AG20443 (cell line): ENCODE measurements at regions not wholly inside any gene's neighbourhood (a gene's known extent, or its start where the extent isn't known, plus 50 kb on each side); places are given as distances from the start of the nearest gene placed in this dataset.

Experiments
- DNase-seq: peaks from one replicate; pipeline ENCODE4 v3.0.0; 2012; ENCODE audit warnings: low spot score, mixed read lengths

DNA sequence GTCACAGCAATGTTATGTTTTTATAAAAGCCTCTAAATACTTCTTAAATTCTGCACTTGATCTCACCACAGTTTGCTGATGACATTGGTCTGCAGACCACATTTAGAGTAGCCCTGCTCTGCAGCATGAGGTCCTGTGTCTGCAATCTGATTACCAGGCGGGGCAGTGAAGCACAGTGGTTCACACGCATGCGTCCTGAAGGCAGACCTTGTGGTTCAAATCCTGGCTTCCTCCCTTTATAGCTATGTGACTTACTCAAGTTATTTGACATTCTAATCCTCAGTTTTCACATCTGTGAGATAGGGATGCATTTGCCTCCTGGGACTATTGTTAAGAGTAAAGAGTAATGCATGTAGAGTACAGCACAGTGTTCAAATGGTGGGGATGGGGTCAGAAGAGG is 50.3 kb downstream of the BMAL2 start:
- no peak for DNase-seq

GRCh38 chr12:27383429-27384260 is 51.0 kb downstream of the BMAL2 start:
- peak; percentile 90 for DNase-seq

DNA sequence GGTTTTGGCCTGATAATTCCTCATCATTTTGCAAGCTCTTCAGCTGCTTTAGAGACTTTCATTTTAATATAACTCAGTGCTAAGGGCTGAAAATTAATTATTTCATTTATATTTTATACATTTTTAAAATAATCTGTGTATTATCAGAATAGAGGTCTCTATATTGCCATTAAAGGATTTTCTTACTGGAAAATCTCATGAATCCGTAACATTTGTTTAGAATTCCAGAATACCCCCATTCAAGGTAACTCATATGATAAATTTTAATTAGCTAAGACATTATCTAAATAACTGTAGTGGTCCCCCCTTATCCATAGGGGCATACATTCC is 51.6 kb downstream of the BMAL2 start:
- no peak for DNase-seq

DNA sequence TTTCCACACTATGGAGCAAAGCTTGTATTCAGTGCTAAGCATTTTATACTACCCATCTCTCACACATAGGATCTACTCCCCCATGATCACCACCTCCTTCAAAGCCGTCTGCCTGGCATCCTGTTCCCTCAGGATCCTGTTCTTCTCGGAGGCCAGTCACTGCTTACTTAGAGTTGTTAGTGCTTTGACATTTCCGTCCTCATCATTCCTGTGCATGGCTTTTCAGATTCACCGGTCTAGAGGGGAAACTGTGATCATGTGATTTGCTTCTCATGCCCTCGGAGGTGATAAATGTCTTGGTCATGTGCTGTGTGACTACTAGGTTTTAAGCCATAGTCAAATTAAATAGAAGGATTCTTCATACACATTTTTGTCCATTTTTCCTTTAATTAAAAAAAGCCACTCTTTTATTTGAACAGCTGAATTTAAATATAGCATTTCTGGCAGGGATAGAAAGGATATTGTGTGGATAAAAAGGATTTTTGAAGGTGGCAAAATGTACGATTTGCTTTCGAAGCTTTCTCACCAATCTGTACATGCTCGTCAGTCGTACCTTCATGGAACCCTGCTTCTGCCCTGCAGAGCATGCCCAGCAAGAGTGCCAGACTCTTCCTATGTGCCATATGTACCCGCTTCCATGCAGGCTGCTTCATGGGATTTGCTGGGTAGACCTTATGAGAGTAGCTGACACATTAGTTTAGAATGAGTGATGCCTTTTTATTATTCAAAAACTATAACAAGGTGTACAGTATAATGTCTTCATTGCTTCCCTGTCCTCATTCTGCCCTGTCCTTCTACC is 53.3 kb downstream of the BMAL2 start:
- DNase-seq: no peak

DNA sequence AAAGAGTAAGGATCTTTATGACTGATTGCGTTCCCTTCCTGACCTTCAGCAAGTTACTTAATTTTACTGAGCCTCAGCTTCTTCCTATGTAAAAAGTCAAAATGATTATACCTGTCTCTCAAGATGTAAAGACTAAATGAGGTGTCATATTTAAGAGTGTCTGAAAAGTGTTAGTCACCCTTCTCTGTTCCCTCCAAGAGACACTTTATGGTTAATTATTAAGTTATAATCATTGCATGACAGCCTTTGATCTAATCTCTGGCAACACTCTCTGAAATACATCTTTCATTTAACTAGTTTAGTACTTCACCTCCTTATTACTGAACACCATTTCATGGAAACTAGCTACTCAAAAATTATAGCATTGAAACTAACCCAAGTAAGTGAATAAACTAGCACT is 54.8 kb downstream of the BMAL2 start:
- no peak for DNase-seq

DNA sequence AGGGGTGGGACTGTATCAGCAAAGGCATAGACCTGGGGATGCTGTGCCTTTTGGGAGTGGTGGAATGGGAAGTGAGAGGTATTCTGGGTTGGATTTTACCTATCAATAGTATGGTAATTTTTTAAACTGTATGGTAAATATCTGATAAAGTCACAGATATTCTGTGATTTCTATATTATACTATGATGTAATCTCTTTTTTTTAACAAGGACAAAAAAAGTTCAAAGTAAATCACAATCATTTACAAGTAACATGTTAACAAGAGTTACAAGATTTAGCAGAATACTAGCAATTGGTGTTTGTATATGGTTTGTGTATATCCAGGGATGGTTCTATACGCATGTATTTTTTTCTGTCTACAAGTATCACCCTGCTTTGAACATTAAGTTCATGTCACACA is 56.0 kb downstream of the BMAL2 start:
- no peak for DNase-seq

GRCh38 chr12:27394676-27395075 is 51.9 kb upstream of the SMCO2 start:
- DNase-seq: no peak

GRCh38 chr12:27396216-27396815 is 50.2 kb upstream of the SMCO2 start:
- DNase-seq: no peak
